Activated CD4-positive, alpha-beta memory T cell treated with anti-CD3 and anti-CD28 coated beads, Interleukin-2, amount 10 ng/mL, durations not matched to agents 7 days and 5 days (primary cell): ENCODE measurements at regions not wholly inside any gene's neighbourhood (a gene's known extent, or its start where the extent isn't known, plus 50 kb on each side); places are given as distances from the start of the nearest gene placed in this dataset.
"Not testable (repeated sequence)": the region's sequence is repeated elsewhere in the genome, so short reads cannot be mapped to it uniquely, and the experiment has no call there.

Experiments used
- CTCF ChIA-PET: fragments of 350-600 bp; sonication (Branson Sonifier 250); formaldehyde crosslinking; loops from one replicate; lab custom pipeline; 2021; ENCODE audit warnings: antibody characterized with exemption, inconsistent platforms; lab: Charles Lee
- POLR2A ChIA-PET: fragments of 350-600 bp; sonication (Branson Sonifier 250); formaldehyde crosslinking; loops from one replicate; lab custom pipeline; 2021; ENCODE audit warnings: antibody characterized with exemption; lab: Charles Lee
- DNase-seq: peaks from one replicate; pipeline ENCODE4 v3.0.0-alpha.2; 2020
- H3K27ac Mint-ChIP-seq: one replicate; pipeline ENCODE4 v1.8.0; 2021; ENCODE audit warnings: mild to moderate bottlenecking, mixed read lengths
- H3K27me3 Mint-ChIP-seq: one replicate; pipeline ENCODE4 v1.8.0; 2021; ENCODE audit warnings: mixed read lengths
- H3K36me3 Mint-ChIP-seq: one replicate; pipeline ENCODE4 v1.8.0; 2021; ENCODE audit warnings: low read depth, mixed read lengths
- H3K4me1 Mint-ChIP-seq: one replicate; pipeline ENCODE4 v1.8.0; 2021; ENCODE audit warnings: mixed read lengths
- H3K4me3 Mint-ChIP-seq: one replicate; pipeline ENCODE4 v1.8.0; 2021; ENCODE audit warnings: mild to moderate bottlenecking, mixed read lengths
- H3K9me3 Mint-ChIP-seq: one replicate; pipeline ENCODE4 v1.8.0; 2021; ENCODE audit warnings: mixed read lengths

DNA sequence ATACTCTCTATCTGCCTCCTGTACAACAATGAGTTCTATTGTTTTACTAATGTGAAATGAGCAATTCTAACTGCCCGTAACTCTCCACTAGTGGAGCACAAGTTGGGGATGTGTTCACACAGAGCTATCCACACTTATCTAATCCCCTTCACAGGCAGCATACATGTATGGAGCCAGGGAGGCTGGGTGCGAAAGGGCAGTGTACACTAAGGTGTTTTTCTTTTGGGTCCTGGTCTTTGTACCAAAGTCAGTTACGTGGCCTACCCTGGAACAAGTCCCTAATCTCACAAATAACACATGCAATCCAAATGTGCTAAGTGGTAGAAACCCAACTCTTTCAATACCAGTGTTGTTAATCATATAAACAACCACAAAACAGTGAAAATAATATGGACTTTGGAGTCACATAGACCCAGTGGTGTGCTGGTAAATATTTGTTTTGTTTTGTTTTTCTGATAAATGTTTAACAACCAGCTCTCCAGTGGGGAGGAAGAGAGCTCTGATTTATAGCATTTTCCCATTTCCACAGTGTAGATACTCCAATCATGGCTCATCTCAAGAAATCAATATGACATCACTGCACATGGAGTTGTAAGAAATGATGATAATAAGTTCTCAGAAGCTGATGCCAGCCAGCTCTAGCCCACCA lies 319.9 kb upstream of the DUSP10 start:
- Mint-ChIP-seq H3K27me3 (no peaks in the 10 kb centered on the region), H3K27ac (no peak overlapping the region), H3K4me3 (no peak overlapping the region), H3K36me3 (no peaks in the 10 kb centered on the region), H3K9me3 (peaks cover 13% of the 10 kb centered on the region), H3K4me1 (no peaks in the 10 kb centered on the region)
- CTCF ChIA-PET, result no interaction called here
- DNase-seq, result no peak
- POLR2A ChIA-PET, result no interaction called here

DNA sequence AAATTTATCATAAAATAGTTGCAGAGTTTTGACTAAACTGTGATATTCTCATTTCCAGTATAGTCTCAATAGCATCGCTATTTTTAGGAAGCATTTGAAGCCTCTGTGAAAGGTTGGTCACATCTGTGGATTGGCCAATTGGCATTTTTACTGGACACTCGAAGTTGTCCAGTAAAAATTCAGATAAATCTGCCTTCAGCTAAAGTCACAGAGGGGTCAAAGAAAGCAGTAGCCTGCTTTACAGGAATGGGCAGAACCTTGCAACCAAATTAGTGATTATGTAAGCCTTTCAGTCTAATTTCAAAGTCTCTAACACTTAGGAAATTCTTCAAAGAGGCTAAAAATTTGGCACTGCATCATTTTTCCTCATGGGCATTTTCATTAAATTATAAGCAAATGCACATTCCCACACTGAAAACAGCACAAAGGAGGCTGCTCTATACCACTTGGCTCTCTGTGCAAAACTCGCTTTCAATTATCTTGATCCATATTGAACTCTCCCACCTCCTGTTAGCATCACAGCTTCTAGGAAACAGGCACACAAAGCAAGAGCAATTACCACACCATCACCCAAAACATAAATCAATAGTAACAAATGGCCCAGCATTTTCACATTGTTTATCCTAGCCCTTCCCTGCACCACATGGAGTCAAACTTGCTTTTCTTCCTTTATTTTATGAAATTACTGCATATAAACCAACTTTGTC lies 318.5 kb upstream of the DUSP10 start:
- no peaks in the 10 kb centered on the region for H3K4me1 Mint-ChIP-seq

DNA sequence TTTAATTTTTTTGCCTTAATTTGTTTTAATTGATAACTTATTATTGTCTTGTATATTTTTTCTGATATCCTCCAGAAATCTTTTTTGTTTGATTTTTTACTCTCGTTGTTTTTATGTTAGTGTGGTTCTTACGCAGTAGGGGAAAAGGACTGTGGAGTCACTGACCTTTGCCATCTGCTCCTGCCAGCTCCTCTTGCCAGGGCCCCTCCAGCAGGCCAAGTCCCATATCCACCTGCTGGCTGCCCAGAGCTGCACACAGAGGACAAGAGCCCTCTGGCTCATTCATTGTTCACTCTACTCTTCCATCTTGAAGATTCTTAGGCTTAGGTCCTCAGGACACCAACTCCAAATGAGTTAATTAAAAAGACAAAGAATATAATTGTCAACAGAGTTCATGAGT lies 316.4 kb upstream of the DUSP10 start:
- ChIA-PET CTCF (no interaction called here), POLR2A (no interaction called here)
- H3K27ac Mint-ChIP-seq, result no peak overlapping the region
- no peaks in the 10 kb centered on the region for H3K27me3 Mint-ChIP-seq
- no peaks in the 10 kb centered on the region for H3K36me3 Mint-ChIP-seq
- no peaks in the 10 kb centered on the region for H3K9me3 Mint-ChIP-seq
- H3K4me1 Mint-ChIP-seq, result no peaks in the 10 kb centered on the region
- no peak overlapping the region for H3K4me3 Mint-ChIP-seq
- no peak for DNase-seq

More for the DNA sequence above, 318.5 kb upstream of the DUSP10 start:
- ChIA-PET CTCF (no interaction called here), POLR2A (no interaction called here)
- no peaks in the 10 kb centered on the region for H3K36me3 Mint-ChIP-seq
- H3K4me3 Mint-ChIP-seq, result no peak overlapping the region
- no peaks in the 10 kb centered on the region for H3K27me3 Mint-ChIP-seq
- H3K27ac Mint-ChIP-seq, result no peak overlapping the region
- no peak for DNase-seq
- peaks cover 10% of the 10 kb centered on the region for H3K9me3 Mint-ChIP-seq

DNA sequence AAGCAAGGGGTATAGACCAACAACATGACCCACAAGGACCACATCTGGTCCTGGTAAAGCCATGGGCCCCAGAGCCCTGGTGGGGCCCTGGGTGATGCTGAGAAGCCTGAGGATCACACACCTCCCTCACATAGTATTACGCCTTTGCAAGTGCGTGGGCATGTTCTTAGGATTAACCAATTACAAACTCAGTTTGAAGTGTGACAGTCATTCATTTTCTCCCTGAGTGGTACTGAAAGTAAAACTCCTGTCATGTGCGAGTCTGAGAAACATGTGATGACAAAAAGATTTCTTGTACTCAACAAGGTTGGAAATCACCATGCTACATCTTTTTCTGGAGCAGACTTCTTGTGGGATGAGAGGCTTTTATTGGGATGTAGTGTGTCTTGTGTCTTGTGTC lies 315.3 kb upstream of the DUSP10 start:
- ChIA-PET POLR2A (no interaction called here), CTCF (no interaction called here)
- Mint-ChIP-seq H3K27ac (no peak overlapping the region), H3K36me3 (no peaks in the 10 kb centered on the region), H3K27me3 (no peaks in the 10 kb centered on the region), H3K4me3 (no peak overlapping the region), H3K4me1 (no peaks in the 10 kb centered on the region), H3K9me3 (no peaks in the 10 kb centered on the region)
- no peak for DNase-seq

DNA sequence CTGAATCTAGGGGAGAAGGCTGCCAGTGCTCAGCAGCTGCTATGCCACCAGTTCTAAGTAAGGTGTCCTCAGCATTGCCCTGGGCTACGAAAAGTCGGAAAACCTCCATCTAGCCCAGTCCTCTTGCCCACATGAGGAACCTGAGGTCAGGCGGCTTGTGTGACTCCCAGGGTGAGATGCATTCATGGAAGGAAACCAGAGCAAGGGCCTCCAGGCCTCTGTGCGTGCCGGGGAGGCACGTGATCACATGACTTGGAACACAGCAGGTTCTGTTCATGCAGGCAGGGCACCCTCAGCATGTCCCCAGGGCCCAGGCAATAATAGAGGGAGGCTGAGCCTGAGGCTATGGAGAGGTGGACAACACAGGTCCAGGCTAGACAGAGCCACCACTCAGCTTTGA lies 312.5 kb upstream of the DUSP10 start:
- ChIA-PET POLR2A (no interaction called here), CTCF (no interaction called here)
- H3K9me3 Mint-ChIP-seq, result no peaks in the 10 kb centered on the region
- H3K4me1 Mint-ChIP-seq, result no peaks in the 10 kb centered on the region
- no peak overlapping the region for H3K27ac Mint-ChIP-seq
- DNase-seq, result no peak
- no peaks in the 10 kb centered on the region for H3K36me3 Mint-ChIP-seq
- H3K4me3 Mint-ChIP-seq, result no peak overlapping the region
- no peaks in the 10 kb centered on the region for H3K27me3 Mint-ChIP-seq

DNA sequence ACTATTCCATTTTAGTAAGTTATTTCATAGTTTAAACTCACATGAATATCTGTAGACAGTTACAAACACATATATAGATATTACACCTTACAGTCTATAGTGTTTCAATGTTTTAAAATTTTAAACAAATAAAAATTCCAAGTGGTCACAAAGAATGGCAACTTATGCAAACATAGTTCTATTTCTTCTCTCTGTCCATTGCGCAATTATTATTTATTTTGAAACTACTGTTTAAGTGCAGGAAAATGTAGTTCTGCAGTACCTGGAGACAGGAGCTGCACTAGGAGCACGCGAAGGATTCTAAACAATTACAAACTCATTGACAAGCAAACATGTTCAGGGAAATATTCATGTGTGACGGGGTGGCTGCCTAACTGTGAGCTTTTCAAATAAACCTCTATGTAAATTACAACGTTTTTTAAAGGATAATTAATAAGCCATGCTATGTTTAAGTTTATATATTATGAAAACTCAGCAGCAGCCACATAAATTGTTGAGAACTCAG lies 312.0 kb upstream of the DUSP10 start:
- H3K4me3 Mint-ChIP-seq, result no peak overlapping the region
- no peaks in the 10 kb centered on the region for H3K9me3 Mint-ChIP-seq
- ChIA-PET CTCF (no interaction called here), POLR2A (no interaction called here)
- no peaks in the 10 kb centered on the region for H3K36me3 Mint-ChIP-seq
- H3K27ac Mint-ChIP-seq, result no peak overlapping the region
- H3K27me3 Mint-ChIP-seq, result no peaks in the 10 kb centered on the region
- no peak for DNase-seq
- H3K4me1 Mint-ChIP-seq, result no peaks in the 10 kb centered on the region

DNA sequence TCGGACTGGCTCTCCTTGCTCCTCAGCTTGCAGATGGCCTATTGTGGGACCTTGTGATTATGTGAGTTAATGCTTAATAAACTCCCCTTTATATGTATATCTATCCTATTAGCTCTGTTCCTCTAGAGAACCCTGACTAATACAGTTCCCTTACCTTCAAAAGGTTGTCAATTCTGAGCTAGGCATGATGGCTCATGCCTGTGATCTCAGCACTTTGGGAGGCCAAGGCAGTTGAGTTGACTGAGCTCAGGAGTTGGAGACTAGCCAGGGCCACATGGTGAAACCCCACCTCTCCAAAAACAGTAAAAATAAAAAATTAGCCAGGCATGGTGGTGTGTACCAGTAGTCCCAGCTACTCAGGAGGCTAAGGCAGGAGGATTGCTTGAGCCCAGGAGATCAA lies 309.4 kb upstream of the DUSP10 start:
- H3K4me3 Mint-ChIP-seq, H3K4me1 Mint-ChIP-seq, DNase-seq: not testable (repeated sequence)

DNA sequence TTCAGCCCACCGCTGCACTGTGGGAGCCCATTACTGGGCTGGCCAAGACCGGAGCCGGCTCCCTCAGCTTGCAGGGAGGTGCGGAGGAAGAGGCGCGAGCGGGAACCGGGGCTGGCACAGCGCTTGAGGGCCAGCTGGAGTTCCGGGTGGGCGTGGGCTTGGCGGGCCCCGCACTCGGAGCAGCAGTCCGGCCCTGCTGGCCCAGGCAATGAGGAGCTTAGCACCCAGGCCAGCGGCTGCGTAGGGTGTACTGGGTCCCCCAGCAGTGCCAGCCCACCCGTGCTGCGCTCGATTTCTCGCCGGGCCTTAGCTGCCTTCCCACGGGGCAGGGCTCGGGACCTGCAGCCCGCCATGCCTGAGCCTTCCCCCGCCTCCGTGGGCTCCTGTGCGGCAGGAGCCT lies 307.8 kb upstream of the DUSP10 start:
- POLR2A ChIA-PET, H3K4me3 Mint-ChIP-seq: not testable (repeated sequence)

More for the DNA sequence above, 309.4 kb upstream of the DUSP10 start:
- H3K27me3 Mint-ChIP-seq, H3K9me3 Mint-ChIP-seq, H3K36me3 Mint-ChIP-seq, POLR2A ChIA-PET, H3K27ac Mint-ChIP-seq, CTCF ChIA-PET: not testable (repeated sequence)

DNA sequence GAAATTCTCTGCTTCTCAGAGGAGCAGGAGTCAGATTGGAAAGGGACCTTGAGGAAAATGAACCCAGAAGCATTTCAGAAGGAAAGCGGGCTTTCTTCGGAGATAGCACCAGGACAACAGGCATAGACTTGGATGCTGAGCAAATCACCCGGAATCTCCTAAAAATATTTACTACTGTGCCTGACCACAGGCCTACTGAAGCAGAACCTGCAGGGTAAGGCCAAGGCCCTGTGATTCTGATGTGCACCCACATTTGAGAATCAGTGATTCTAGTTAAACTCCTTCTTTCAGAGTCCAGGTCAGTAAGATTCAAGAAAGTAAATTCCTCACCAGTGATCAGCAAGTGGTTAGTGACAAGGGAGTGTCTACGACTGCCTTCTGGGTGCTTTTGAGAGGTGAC lies 307.3 kb upstream of the DUSP10 start:
- DNase-seq, result no peak
- ChIA-PET CTCF (no interaction called here), POLR2A (no interaction called here)
- Mint-ChIP-seq H3K27me3 (no peaks in the 10 kb centered on the region), H3K36me3 (no peaks in the 10 kb centered on the region), H3K9me3 (no peaks in the 10 kb centered on the region), H3K27ac (no peak overlapping the region), H3K4me1 (peaks cover 4% of the 10 kb centered on the region), H3K4me3 (no peak overlapping the region)

More for the DNA sequence above, 307.8 kb upstream of the DUSP10 start:
- CTCF ChIA-PET, H3K27me3 Mint-ChIP-seq, H3K27ac Mint-ChIP-seq, H3K9me3 Mint-ChIP-seq, H3K4me1 Mint-ChIP-seq, DNase-seq, H3K36me3 Mint-ChIP-seq: not testable (repeated sequence)

DNA sequence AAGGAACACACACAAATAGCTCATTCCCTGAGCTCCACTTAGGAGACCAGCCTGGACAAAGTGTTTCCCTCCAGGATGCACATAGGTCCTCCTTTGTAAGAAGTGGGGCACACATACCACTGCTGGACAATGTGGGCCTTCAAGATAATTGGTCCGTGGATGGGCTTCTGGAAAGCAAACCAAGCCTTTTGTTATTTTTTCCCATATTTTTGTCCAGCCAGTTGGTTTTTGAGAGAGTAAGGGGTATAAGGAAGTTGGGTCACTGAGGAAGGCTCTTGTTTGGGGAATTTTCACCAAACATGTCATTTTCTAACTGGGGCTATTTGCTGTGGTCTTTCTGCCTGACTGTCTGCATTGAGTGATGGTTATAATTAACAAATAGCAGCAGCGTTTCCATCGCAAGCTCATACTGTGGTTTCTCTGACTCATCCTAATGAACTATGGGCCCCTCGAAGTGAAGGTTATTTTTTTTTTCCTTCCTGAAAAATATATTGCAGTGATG lies 306.3 kb upstream of the DUSP10 start:
- CTCF ChIA-PET, result no interaction called here
- Mint-ChIP-seq H3K27me3 (no peaks in the 10 kb centered on the region), H3K36me3 (no peaks in the 10 kb centered on the region), H3K9me3 (no peaks in the 10 kb centered on the region), H3K4me1 (peaks cover 4% of the 10 kb centered on the region), H3K4me3 (no peak overlapping the region), H3K27ac (no peak overlapping the region)
- POLR2A ChIA-PET, result no interaction called here
- no peak for DNase-seq

DNA sequence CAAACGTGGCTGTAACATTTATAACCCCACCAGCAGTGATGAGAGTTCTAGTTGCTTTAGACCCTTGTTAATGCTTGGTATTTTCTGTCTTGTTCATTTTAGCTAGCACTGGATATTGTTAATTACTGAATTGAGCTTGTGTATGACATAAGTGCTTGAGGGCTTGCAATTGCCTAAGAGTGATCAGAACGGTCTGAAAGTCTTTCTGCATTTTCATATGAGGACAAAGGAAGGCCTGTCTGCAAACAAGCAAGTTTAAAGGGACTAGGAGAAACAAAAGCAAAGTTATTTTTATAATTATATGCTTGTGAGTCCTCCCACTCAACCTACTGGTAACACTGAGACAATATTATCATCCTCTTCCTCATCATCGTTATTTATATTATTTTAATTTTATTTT lies 305.5 kb upstream of the DUSP10 start:
- no peak for DNase-seq
- no peaks in the 10 kb centered on the region for H3K27me3 Mint-ChIP-seq
- ChIA-PET CTCF (no interaction called here), POLR2A (no interaction called here)
- H3K36me3 Mint-ChIP-seq, result no peaks in the 10 kb centered on the region
- no peak overlapping the region for H3K27ac Mint-ChIP-seq
- no peak overlapping the region for H3K4me3 Mint-ChIP-seq
- no peaks in the 10 kb centered on the region for H3K9me3 Mint-ChIP-seq
- peaks cover 4% of the 10 kb centered on the region for H3K4me1 Mint-ChIP-seq

DNA sequence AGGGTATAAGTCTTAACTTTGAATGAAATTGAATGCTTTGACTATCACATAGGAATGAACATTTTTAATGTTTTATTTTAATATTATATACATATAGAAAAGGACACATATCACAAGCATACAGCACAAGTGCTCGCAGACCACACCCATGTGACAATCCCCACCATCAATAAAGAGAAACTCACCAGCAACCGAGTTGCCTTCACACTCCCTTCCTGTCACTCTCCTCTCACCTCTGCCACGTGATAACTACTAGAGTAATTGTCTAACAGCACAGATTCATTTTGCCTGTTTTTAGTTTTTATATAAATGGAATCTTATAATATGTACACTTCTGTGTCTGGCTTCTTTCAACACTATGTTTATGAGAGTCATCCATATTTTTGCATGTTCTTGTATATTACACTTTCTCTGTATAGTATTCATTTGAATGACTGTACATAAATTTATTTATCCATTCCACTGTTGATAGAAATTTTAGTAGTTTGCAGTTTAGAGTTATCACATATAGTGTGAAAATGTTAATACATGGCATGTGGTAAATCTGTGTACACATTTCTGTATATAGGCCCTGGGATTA lies 304.9 kb upstream of the DUSP10 start:
- Mint-ChIP-seq H3K9me3 (no peaks in the 10 kb centered on the region), H3K4me3 (no peak overlapping the region), H3K4me1 (peaks cover 4% of the 10 kb centered on the region), H3K36me3 (no peaks in the 10 kb centered on the region), H3K27ac (no peak overlapping the region), H3K27me3 (no peaks in the 10 kb centered on the region)
- DNase-seq, result no peak
- ChIA-PET CTCF (no interaction called here), POLR2A (no interaction called here)

DNA sequence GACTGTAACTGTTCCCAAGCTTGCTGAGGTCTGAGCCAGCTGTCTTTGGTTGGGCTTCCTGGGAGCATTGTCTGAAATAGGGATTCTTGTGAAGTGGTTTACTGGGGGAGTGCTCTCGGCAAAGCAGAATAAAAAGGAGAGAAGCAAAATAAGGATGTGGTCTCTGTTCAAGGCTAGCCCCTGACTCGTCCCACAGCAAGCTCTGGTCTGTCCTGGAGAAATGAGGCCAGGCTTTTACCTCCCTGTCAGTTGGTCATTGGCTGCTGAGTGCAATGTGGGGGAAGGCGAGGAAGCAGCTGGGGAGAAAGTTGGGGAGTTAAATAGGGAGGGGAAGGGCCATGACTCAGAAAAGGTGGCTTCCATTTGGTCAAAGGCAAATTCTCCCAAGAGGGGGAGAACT lies 303.9 kb upstream of the DUSP10 start:
- Mint-ChIP-seq H3K9me3 (no peaks in the 10 kb centered on the region), H3K4me3 (no peak overlapping the region), H3K27ac (no peak overlapping the region), H3K27me3 (no peaks in the 10 kb centered on the region), H3K36me3 (no peaks in the 10 kb centered on the region), H3K4me1 (peaks cover 4% of the 10 kb centered on the region)
- ChIA-PET POLR2A (no interaction called here), CTCF (no interaction called here)
- DNase-seq, result no peak
